GM21367 (cell line): ENCODE measurements at regions not wholly inside any gene's neighbourhood (a gene's known extent, or its start where the extent isn't known, plus 50 kb on each side); places are given as distances from the start of the nearest gene placed in this dataset.

Experiments
- ATAC-seq: cut with Tn5 transposase; IDR thresholded peaks from one replicate; pipeline ENCODE4 v1.9.1; 2021; ENCODE audit not compliant: unreplicated experiment

DNA sequence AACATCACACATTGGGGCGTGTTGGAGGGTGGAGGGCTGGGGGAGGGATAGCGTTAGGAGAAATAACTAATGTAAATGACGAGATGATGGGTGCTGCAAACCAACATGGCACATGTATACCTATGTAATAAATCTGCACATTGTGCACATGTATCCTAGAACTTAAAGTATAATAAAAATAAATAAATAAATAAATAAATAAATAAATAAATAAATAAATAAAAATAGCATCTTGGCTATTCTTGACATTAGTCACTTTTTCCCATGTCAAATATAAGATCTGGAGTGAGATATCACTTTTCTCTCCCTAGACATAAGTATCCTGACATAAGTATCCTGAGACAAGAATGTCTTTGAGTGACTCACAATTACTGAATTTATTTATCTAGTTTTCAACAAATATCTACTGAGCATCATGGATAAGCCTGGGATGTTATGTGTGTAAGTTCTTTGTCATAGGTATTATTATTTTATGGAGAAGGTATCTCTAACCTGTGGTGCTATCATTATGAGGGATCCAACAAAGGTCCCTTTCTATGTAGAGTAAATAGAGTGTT lies 691.3 kb downstream of the SORCS1 start:
- no peak for ATAC-seq

DNA sequence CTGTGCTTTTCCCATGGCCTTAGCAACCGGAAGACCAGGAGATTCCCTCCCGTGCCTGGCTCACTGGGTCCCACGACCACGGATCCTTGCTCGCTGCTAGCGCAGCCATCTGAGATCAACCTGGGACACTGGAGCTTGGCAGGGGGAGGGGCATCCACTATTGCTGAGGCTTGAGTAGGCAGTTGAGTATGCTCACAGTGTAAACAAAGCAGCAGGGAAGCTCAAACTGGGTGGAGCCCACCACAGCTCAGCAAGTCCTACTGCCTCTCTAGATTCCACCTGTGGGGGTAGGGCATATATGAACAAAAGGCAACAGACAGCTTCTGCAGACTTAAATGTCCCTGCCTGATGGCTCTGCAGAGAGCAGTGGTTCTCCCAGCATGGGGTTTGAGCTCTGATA lies 697.0 kb downstream of the SORCS1 start:
- no peak for ATAC-seq

DNA sequence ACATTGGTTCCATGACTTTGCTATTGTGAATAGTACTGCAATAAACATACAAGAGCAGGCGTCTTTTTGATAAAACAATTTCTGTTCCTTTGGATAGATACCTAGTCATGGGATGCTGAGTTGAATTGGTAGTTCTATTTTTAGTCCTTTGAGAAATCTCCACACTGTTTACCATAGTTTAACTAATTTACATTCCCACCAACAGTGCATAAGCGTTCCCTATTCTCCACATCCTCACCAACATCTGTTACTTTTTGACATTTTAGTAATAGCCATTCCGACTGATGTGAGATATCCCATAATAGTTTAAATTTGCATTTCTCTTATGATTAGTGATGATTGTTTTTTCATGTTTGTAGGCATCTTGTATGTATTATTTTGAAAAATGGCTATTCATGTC lies 707.0 kb downstream of the SORCS1 start:
- no peak for ATAC-seq

DNA sequence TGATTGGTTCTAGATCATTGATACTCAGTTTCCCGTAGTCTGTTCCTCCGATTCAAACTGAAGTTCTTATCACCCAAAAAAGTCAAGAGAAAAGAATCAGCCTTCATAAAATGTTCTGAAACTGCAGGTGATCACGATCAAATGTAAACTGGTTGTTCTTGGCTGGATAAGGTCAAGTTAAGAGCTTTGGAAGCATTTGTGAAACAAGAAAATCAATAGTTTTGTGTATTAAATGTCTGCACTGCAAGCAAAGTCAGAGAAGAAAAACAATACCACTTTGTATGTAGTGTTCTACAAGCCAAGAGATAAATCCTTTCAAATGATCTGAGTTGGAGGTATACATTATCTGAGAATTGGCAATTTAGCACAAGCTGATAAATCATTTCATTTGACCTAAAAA lies 710.3 kb downstream of the SORCS1 start:
- ATAC-seq, result no peak

DNA sequence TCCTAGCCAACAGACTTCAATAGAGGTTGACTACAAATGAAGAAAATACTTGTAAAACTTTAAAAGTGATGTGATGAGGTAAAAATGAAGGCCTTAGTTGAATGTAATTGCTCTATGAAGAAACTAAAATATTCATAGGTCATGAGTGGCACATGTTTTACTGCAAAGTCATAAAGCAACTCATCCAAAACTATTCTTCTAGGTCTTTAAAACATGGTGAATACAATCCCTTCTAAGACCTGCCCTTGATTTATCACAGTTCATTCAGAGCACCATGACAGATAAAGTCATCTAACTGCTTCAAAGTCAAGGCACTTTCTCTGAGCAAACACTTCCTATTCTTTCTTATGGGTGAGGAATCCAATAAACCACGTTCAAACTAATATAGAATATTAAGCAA lies 713.5 kb downstream of the SORCS1 start:
- ATAC-seq, result no peak

DNA sequence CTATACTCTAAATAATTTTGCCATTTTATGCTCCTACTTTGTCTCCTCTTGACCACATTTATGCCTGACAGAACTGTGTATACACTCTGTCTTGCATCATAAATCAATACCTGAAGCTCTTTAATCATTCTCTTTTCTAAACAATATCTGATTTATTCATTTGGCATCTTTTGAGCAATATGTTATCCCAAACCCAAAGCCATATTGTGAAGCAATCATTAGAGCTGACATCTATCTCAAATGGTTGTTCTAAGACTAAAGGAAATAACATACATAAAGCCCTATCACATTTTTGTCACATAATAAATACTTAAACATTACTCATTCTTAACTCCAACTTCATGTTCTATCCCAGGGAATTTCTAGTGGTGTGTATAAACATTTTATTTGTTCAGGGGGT lies 717.6 kb downstream of the SORCS1 start:
- ATAC-seq, result no peak

DNA sequence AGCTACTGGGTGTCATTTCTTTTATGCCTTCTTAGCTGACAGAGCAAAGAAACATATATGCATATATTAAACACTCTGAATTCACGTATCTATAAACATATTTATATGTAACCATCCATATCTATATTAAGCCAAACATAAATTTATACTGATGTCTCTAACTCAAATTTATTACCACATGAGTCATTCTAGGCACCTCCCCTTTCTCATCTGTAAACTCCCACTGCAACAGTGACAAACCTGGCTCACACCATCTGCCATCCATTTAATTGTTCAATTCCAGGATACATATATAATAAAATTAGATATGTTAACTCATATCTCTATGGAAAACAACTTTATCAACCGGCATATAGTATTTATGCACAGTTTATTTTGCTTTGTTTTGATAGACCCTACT lies 722.3 kb downstream of the SORCS1 start:
- no peak for ATAC-seq

DNA sequence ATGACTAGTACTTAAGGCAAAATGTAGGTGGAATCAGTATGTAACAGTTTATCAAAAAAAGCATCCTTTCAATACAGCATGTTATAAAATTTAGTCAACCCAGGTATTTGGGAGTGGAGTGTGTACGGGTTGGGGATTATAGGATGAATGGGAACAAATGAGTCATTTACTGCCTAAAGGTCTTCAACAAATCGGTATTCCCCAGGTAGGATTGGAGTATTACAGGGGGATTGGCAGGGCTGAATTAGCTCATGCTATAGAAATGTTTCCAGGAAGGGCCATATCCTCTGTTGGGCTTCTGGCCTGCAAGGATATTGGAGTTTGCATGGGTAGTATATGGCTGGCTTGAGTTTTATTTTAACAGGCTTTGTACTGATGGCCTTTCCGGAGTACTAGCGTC lies 723.7 kb downstream of the SORCS1 start:
- no peak for ATAC-seq

DNA sequence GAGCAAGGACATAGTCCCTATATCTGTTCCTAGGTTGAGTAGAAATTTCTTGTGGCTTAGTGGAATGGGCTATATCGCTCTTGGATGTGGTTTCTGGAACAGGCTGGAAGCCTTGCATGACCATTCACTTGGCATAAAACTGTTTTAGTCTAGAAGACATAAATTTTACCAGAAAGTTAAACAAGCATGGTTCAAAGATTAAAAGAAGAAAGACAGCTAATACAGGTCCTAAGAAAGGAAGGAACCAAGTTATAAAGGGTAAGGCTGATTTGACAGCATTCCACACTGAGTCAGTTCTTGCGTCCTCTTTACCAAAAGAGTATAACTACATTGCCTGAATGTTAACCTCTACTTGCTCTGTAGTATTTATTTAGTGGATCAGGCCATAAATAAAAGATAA lies 724.2 kb downstream of the SORCS1 start:
- ATAC-seq, result no peak

DNA sequence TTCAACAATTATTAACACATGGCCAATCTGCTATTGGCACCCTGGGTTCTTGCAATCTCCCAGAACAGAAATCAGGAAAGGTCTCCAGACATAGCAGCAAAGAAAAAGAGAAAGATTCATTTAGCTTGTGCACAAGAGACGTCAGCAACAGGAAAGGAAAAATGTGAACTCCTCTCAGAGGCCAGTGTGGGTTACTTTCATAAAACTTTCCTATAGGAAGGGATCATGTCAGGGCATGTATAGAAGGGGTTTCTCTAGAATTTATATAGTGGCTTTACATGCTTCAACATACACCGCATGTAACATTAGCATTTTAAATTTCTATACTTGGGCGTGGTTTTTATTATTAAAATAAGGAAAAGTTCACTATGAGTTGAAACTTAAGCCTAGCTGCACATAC lies 725.1 kb downstream of the SORCS1 start:
- no peak for ATAC-seq

DNA sequence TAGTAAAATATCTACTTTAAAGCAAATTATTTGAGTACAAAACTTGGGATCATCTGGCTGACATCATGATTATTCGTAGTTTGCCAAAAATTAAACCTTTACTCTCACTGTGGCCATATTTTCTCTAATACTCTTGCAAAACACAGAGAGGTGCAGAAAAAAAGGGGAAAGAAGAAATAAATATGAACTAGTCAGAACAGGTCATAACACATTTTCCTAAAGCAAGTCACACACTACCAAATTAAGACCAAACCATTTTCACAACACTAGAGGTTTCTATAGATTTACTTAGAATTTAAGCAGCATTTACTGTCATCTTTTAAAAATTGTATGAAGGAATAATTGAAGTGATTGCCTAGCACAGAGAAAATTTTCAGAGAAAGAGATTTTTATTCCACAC lies 726.1 kb downstream of the SORCS1 start:
- no peak for ATAC-seq

DNA sequence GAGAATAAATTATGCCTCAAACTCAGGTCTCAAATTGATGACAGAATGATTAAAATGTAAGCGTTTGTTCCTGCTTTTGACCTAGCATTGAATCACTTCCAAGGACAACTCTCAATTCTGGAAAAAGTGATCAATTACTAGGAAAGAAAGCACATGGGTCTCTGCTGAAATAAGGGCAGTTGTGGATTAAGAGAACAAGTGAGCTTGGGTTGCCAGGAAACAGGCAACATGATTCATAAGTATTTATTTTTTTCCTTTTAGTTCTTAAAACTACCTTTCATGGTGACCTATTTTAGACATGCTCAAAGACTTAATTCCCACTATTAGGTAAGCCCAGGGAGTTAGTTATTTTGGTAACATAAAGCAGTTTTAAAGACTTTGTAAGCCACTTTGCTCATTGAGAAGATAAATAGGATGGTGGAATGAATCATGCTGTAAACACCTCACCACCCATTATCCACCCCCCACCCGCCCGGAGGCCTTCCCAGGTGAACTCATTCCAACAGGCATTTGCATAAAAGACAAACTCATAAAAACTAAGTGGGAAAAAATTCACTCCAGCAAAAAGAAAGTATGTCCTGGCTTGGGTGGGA lies 728.3 kb downstream of the SORCS1 start:
- no peak for ATAC-seq

DNA sequence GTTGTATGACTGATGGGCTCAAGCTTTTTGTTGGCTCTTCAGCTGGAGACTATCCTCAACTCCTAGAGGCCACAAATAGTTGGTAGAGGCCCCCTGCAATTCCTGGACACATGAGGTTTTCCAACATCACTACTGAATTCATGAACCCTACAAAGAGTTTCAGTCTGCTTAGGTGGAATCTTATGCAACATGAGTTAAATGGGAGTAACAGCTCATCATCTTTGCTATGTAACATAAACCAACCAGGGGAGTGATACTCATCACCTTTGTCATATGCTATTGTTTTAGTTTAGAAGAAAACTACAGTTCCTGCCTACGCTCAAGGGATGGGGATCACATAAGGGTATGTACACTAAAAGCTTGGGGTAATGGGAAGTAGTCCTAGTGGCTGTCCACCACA lies 729.4 kb downstream of the SORCS1 start:
- no peak for ATAC-seq

DNA sequence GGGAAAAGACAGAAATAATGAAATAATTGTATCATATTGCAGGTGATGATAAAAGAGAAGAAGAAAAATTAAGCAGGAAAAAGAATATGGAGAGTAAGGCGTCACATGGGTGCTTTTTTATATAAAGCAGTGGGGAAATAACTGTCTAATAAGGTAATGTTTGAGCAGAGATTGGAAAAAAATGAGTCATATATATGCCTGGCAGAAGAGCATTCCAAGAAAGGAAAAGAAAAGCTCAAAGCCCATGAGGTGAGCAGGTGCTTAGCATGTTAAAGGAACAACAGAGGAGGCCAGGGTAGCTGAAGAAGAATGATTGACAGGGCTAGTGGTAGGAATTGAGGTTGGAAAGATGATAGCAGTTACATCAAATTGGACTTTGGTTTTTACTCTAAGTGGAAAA lies 739.5 kb downstream of the SORCS1 start:
- no peak for ATAC-seq

DNA sequence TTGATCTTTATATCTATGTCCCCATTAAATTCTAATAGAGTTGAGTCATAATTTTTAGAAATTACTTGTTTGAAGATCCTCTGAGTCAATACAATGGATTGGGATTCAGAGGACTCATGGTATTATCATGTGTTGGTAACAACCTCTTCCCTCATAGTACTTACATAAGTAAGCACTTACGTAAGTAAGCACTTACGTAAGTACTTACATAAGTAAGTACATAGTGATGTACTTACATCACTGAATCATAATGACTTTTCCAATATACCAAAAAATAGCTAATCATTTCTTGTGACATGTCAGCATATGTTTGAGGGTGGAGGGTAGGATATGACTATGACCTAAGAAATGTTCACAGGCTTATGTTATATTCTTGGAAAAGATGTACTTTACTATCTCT lies 740.5 kb downstream of the SORCS1 start:
- no peak for ATAC-seq

DNA sequence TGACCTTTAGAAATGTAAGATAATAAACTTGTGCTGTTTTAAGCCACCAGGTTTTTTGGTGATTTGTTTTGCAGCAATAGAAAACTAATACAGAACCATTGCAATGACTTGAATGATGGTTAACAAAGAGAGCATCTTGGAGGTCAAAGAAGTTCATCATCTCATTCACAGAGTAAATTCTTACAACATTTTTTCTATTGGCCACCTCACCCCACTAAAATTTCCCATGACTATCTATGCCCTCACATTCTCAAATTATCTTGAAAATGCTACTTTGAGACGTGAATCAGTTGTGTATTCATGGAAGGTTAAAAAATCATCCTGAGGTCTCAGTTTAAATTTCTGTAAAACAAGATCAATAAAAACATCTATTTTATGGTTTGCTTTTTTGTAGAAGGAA lies 754.2 kb downstream of the SORCS1 start:
- ATAC-seq, result no peak

DNA sequence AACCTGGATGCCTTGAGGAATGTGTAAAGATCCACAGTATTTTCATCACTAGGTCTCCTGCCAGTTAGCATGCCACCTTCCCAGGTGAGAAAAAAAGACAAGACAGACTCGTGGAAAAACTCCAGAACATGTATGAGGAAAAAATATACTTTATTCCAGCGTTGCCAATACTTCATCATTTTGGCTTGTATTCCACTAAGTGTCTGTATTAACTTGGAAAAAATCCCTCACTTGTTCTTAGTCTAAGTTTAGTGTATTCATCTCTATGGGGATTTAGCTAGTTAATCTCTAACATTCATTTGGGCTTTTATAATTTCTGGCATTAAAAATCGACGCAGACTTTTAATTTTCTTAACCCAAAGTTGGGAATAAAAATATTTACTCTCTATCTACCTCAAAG lies 759.4 kb downstream of the SORCS1 start:
- no peak for ATAC-seq

DNA sequence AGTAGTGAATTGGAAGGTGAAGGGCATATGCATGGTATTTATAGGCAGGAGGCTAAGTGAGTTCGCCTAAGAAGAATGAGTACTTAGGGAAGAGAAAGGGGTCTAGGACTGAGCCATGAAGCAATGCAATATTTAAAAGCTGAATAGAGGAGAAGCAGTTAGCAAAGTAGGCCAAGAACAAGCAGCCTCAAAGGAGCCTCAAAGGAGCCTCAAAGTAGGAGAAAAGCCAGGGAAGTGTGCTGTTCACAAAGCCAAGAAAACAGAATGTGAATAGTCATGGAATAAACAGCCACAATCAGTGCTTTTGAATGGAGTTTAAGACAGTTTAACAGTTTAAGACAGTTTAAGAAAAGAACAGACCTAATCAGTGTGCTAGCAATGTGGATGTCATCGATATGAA lies 762.0 kb downstream of the SORCS1 start:
- no peak for ATAC-seq

DNA sequence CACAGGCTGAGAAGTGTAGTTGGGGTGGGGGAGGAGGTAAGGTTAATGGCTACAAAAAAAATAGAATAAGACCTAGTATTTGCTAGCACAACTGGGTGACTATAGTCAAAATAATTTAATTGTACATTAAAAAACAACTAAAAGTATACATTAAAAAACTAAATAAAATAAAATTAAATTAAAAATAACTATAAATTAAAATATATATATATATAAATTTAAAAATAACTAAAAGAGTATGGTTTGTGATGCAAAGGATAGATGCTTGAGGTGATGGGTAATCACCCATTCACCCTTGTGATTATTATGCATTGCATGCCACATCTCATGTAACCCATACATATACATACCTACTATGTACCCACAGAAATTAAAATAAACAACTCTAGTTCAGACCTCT lies 762.5 kb downstream of the SORCS1 start:
- no peak for ATAC-seq

DNA sequence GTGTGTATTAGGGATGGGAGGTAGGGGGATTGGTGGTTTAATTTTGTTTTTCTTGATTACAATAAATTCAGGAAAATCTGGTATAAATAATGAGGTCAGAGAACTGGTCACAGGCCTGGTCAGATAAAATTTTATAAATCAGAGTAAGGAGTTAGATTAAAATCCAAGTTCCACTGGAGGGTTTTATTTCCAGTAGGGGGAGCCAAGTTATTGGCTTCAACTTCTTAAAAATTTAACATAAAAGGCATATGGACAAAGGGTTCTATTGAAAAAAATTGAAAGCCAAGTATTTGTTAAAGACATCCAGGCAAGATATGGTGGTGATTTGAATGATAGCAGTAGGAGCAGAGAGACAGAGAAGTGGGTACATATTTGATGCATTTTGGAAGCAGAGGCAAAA lies 763.3 kb downstream of the SORCS1 start:
- ATAC-seq, result no peak

DNA sequence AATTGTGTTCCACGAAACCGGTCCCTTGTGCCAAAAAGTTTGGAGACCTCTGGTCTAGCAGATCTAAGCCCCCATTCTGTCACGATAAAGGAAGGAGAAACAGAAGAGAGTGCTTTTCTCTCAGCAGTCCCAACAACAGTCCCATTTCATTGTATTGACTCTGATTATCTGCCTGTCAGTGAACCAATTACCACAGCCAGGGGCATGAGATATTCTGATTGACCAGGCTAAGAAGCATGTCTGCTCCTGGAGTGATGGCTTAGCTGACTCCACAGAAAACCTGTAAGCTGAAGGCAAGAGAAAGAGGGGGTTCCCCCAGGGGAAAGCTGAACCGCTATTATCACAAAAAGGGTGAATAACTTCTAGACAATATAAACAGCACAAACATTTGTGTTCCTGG lies 765.4 kb downstream of the SORCS1 start:
- no peak for ATAC-seq

DNA sequence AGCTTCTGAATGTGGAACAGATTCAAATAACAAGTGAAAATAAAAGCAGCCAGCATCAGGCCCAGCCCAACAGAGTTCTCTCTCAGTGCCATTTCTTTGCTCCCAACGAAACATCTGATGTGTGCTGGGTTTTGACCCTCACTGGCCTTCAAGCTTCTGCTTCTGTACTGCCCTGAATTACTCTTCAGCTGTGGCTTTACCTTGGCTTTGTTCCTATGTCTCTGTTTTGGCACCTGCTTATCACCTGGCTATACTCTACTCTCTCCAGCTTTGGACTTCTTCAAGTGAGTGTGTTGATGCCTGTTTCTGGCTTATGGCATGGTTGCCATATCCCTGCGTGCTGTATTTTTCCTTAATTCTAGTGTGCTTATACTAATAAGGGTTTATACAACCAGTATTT lies 768.3 kb downstream of the SORCS1 start:
- no peak for ATAC-seq

DNA sequence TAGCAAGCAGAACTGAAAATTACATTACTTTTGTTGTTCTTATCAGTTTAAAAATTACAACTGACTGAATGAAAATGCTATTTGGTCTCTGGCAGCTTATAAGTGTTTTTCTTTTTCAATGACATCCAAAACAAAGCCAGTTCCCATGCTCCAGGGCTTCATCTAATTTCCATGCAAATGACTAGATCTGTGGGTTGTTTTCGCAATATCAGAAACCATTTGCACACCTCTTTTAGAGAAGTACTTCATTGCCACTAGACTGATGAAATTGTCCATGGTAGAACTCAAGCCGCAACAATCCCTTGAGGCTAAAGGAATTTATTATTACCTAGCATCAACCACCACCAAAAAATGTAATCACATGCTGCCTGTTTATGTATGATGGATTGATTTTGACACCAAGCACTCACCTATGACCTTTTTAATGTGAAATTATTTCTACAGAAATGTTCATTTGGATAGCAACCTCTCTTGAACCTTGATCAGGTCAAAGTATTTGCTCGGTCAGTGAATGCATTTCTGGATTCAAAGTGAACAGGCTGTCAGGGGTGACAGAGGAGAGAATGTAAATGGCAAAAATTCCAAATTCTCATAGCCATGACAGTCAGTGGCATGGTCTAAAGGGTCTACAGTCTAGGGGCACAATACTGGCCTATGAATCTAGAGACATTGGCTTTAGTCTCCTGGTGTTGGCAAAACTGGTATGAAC lies 769.3 kb downstream of the SORCS1 start:
- ATAC-seq, result no peak
